GM12865 (cell line): ENCODE measurements at regions not wholly inside any gene's neighbourhood (a gene's known extent, or its start where the extent isn't known, plus 50 kb on each side); places are given as distances from the start of the nearest gene placed in this dataset.

Source experiments
- DNase-seq: peaks from one replicate; pipeline ENCODE4 v3.0.0; 2010; ENCODE audit warnings: low read depth
- H3K4me3 ChIP-seq: 2 replicates; pipeline ENCODE4 v1.5.1; 2011; ENCODE audit warnings: mild to moderate bottlenecking, low read depth, low read length, control low read depth
- CTCF ChIP-seq: IDR thresholded peaks from 2 replicates; pipeline ENCODE4 v1.5.1; 2011; ENCODE audit warnings: low read length, control low read depth, low read depth, inconsistent platforms; ENCODE audit not compliant: insufficient read depth; ENCODE audit errors: missing control alignments

GRCh38 chr3:3734881-3735280 is 64.3 kb upstream of the LRRN1 start:
- no peak overlapping the region for H3K4me3 ChIP-seq
- DNase-seq: no peak
- no peak for TF ChIP-seq CTCF

GRCh38 chr3:3729261-3729660 is 70.0 kb upstream of the LRRN1 start:
- TF ChIP-seq CTCF: no peak
- H3K4me3 ChIP-seq: no peak overlapping the region
- no peak for DNase-seq

- TF ChIP-seq CTCF: no peak
- no peak for DNase-seq
- no peak overlapping the region for H3K4me3 ChIP-seq
These were observed 72.7 kb upstream of the LRRN1 start for GRCh38 chr3:3726549-3726948.

GRCh38 chr3:3714572-3714971 is 84.7 kb upstream of the LRRN1 start:
- TF ChIP-seq CTCF: no peak
- H3K4me3 ChIP-seq: no peak overlapping the region
- no peak for DNase-seq

- TF ChIP-seq CTCF: no peak
- no peak overlapping the region for H3K4me3 ChIP-seq
These were observed 86.3 kb upstream of the LRRN1 start for GRCh38 chr3:3712971-3713370.

GRCh38 chr3:3708769-3709115 is 90.5 kb upstream of the LRRN1 start:
- no peak overlapping the region for H3K4me3 ChIP-seq
- no peak for TF ChIP-seq CTCF
- DNase-seq: no peak

More at GRCh38 chr3:3712971-3713370, 86.3 kb upstream of the LRRN1 start:
- DNase-seq: no peak

- TF ChIP-seq CTCF: no peak
- no peak for DNase-seq
- no peak overlapping the region for H3K4me3 ChIP-seq
These were observed 91.1 kb upstream of the LRRN1 start for GRCh38 chr3:3707858-3708768.
